Right lobe of liver (tissue), 6 donors: ENCODE measurements at regions not wholly inside any gene's neighbourhood (a gene's known extent, or its start where the extent isn't known, plus 50 kb on each side); places are given as distances from the start of the nearest gene placed in this dataset.
A peak's percentile ranks its signal among the peaks of the same experiment; 100 is the strongest.

Experiments used
- ATAC-seq, 4 donors: fragments of 200-7000 bp; cut with Tn5 transposase; one replicate each; pipeline ENCODE4 v1.9.1; 2020; ENCODE audit warnings: mild to moderate bottlenecking in 4 of 4, moderate library complexity in 4 of 4
- DNase-seq, 3 donors: peaks; one replicate each; pipeline ENCODE4 v3.0.0-alpha.2; 2020
- H3K27ac ChIP-seq, 3 donors: fragments of 200-600 bp; one replicate each; pipeline ENCODE4 v1.8.0; 2022
- H3K27me3 ChIP-seq, 2 donors: fragments of 200-600 bp; one replicate each; pipeline ENCODE4 v1.8.0; 2022
- H3K36me3 ChIP-seq, 4 donors: fragments of 200-600 bp; sonication (generic) in 1 of 4; one replicate each; pipeline versions ENCODE4 v1.5.1 to v1.8.0; 2017 to 2022; ENCODE audit warnings: control low read depth in 1 of 4
- H3K4me1 ChIP-seq, 4 donors: fragments of 200-600 bp; sonication (generic) in 1 of 4; one replicate each; pipeline versions ENCODE4 v1.5.1 to v1.8.0; 2017 to 2022; ENCODE audit warnings: control low read depth in 1 of 4
- H3K4me3 ChIP-seq, 3 donors: fragments of 200-600 bp; one replicate each; pipeline ENCODE4 v1.8.0; 2022
- H3K9me3 ChIP-seq, 4 donors: fragments of 200-600 bp; sonication (generic) in 1 of 4; one replicate each; pipeline versions ENCODE4 v1.5.1 to v1.8.0; 2017 to 2022; ENCODE audit warnings: control low read depth in 1 of 4
- CTCF ChIP-seq, 4 donors: fragments of 200-600 bp in 3 of 4; fragments of 450-650 bp in 1 of 4; IDR thresholded peaks; one replicate each; pipeline versions ENCODE4 v1.5.1 to v1.8.0; 2016 to 2022; ENCODE audit warnings: antibody characterized with exemption in 4 of 4, mild to moderate bottlenecking in 2 of 4
- POLR2A ChIP-seq: fragments of 450-650 bp; IDR thresholded peaks from one replicate; pipeline ENCODE4 v1.6.1; 2017; ENCODE audit warnings: antibody characterized with exemption, mild to moderate bottlenecking
- WGBS: methylation state at CpG from one replicate; pipeline ENCODE4 v1.1.6; 2018; ENCODE audit warnings: low coverage, low lambda C conversion rate; ENCODE audit not compliant: insufficient coverage; ENCODE audit errors: missing lambda C conversion rate; 5-methylcytosine and 5-hydroxymethylcytosine counted together
- intact Hi-C, 2 donors: fragments of 100-400 bp; cut with DNase I; formaldehyde crosslinking; loops; one replicate each; pipeline versions ENCODE4 v1.11.2 to v1.14.1; 2022
- donor health status: DM: no; HTN: yes; CAD: no.
- donor health status: DM: no; HTN: no; CAD: no.
- donor health status: DM: no; HTN: no; CAD: no.
- donor health status: DM: no; HTN: yes; CAD: no.
- donor health status: DM: no; HTN: yes; CAD: no.

GRCh38 chr21:16608209-16608830 is 878.5 kb downstream of the USP25 start:
- no peak overlapping the region for H3K4me3 ChIP-seq
- intact Hi-C loops: no loop called here
- ATAC-seq (peak in 3 of 4 donors; percentile 40 to 67 (median 50)), DNase-seq (no peak)
- 85% methylated on average over 3 of the region's 3 CpGs for WGBS
- no peaks in the 10 kb centered on the region for H3K4me1 ChIP-seq
- H3K9me3 ChIP-seq: no peaks in the 10 kb centered on the region
- H3K36me3 ChIP-seq: no peaks in the 10 kb centered on the region
- no peaks in the 10 kb centered on the region for H3K27me3 ChIP-seq
- no peak overlapping the region for H3K27ac ChIP-seq
- TF ChIP-seq CTCF (IDR thresholded peaks at IDR 0.05) (peak; percentile 16 to 35 (median 29)), POLR2A (no peak)

GRCh38 chr21:16619281-16619680 is 889.5 kb downstream of the USP25 start:
- ATAC-seq: no peak
- Histone ChIP-seq H3K4me3 (no peak overlapping the region), H3K27me3 (no peaks in the 10 kb centered on the region), H3K4me1 (peaks cover 0 to 10% (median 4%) of the 10 kb centered on the region in 4 donors), H3K27ac (no peak overlapping the region), H3K9me3 (no peaks in the 10 kb centered on the region), H3K36me3 (no peaks in the 10 kb centered on the region)
- WGBS: 93% methylated on average over 2 of the region's 2 CpGs
- TF ChIP-seq POLR2A (no peak), CTCF (IDR thresholded peaks at IDR 0.05) (no peak)
- intact Hi-C loops: no loop called here
- DNase-seq: no peak

GRCh38 chr21:16620786-16621320 is 891.1 kb downstream of the USP25 start:
- no peaks in the 10 kb centered on the region for H3K9me3 ChIP-seq
- no peaks in the 10 kb centered on the region for H3K36me3 ChIP-seq
- no peak for DNase-seq
- no peak overlapping the region for H3K27ac ChIP-seq
- 14% methylated on average over 1 of the region's 1 CpG for WGBS
- intact Hi-C loops: no loop called here
- no peaks in the 10 kb centered on the region for H3K27me3 ChIP-seq
- H3K4me3 ChIP-seq: no peak overlapping the region
- TF ChIP-seq POLR2A: no peak
- TF ChIP-seq CTCF (IDR thresholded peaks at IDR 0.05): no peak
- ATAC-seq: peak; percentile 56 to 80 (median 68)
- peaks cover 0 to 10% (median 4%) of the 10 kb centered on the region in 4 donors for H3K4me1 ChIP-seq

GRCh38 chr21:16624479-16625118 is 888.2 kb upstream of the CXADR start:
- Histone ChIP-seq H3K36me3 (peaks cover 0 to 5% (median 0%) of the 10 kb centered on the region in 4 donors), H3K9me3 (no peaks in the 10 kb centered on the region), H3K27me3 (no peaks in the 10 kb centered on the region), H3K27ac (no peak overlapping the region), H3K4me1 (peaks cover 0 to 10% (median 4%) of the 10 kb centered on the region in 4 donors), H3K4me3 (no peak overlapping the region)
- no peak for ATAC-seq
- intact Hi-C loops: no loop called here
- TF ChIP-seq CTCF (IDR thresholded peaks at IDR 0.05) (no peak), POLR2A (no peak)
- WGBS: 79% methylated on average over 5 of the region's 5 CpGs
- DNase-seq: no peak
